Thoracic aorta (tissue), 2 donors: ENCODE measurements at regions not wholly inside any gene's neighbourhood (a gene's known extent, or its start where the extent isn't known, plus 50 kb on each side); places are given as distances from the start of the nearest gene placed in this dataset.

ENCODE experiments used
- ATAC-seq: fragments of 150-250 bp; one replicate; pipeline ENCODE4 v1.8.0; 2017; ENCODE audit warnings: low read depth; ENCODE audit not compliant: insufficient number of reproducible peaks, low FRiP score
- DNase-seq: peaks from one replicate; pipeline ENCODE4 v3.0.0-alpha.2; 2020; ENCODE audit warnings: low spot score
- H3K27ac ChIP-seq, 2 donors: fragments of 200-600 bp; sonication (generic); 1 replicate in 1 of 2; 2 replicates in 1 of 2; pipeline ENCODE4 v1.5.1; 2016; ENCODE audit warnings: mild to moderate bottlenecking in 2 of 2, moderate library complexity in 2 of 2
- H3K27me3 ChIP-seq: fragments of 200-600 bp; sonication (generic); replicated peaks from 2 replicates; pipeline ENCODE4 v1.6.0; 2016; ENCODE audit warnings: mild to moderate bottlenecking; ENCODE audit not compliant: insufficient read depth
- H3K36me3 ChIP-seq: fragments of 200-600 bp; sonication (generic); one replicate; pipeline ENCODE4 v1.5.1; 2016
- H3K4me1 ChIP-seq, 2 donors: fragments of 200-600 bp; sonication (generic); 1 replicate in 1 of 2; 2 replicates in 1 of 2; pipeline versions ENCODE4 v1.5.1 to v1.6.0; 2016; ENCODE audit warnings: low read depth in 2 of 2, mild to moderate bottlenecking in 1 of 2; ENCODE audit not compliant: control insufficient read depth in 1 of 2
- H3K4me3 ChIP-seq: fragments of 200-600 bp; sonication (generic); 2 replicates; pipeline ENCODE4 v1.5.1; 2016; ENCODE audit warnings: mild to moderate bottlenecking
- H3K9me3 ChIP-seq: fragments of 200-600 bp; sonication (generic); 2 replicates; pipeline ENCODE4 v1.5.1; 2016
- CTCF ChIP-seq: fragments of 200-600 bp; sonication (generic); IDR thresholded peaks from one replicate; pipeline ENCODE4 v1.5.1; 2019; ENCODE audit warnings: antibody characterized with exemption

- Histone ChIP-seq H3K36me3 (no peaks in the 10 kb centered on the region), H3K27me3 (no peaks in the 10 kb centered on the region), H3K4me1 (no peaks in the 10 kb centered on the region), H3K27ac (no peak overlapping the region), H3K9me3 (no peaks in the 10 kb centered on the region), H3K4me3 (no peak overlapping the region)
- DNase-seq = no peak
- no peak for ATAC-seq
- TF ChIP-seq CTCF = no peak
These were observed 1464.7 kb downstream of the EFNA5 start for GRCh38 chr5:106205916-106206571.

DNA sequence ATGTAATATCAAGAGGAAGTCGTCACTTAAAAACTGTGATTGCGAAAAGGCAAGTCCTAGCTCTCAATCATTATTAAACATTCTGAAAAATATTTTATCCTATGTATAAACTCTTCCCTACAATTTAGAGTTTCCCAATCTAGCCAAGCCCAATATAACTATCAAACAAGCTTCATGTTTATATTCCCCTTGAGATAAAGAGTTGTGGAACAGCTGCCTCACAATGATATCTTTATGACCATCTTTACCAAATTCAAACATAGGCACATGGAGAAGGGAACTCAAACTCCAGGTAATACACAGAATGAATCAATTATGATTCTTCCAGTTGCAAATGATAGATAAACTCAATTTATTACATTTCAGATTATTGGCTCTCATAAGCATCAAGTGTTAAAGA, 1468.7 kb downstream of the EFNA5 start:
- no peaks in the 10 kb centered on the region for H3K36me3 ChIP-seq
- H3K27ac ChIP-seq = no peak overlapping the region
- H3K9me3 ChIP-seq = no peaks in the 10 kb centered on the region
- no peak for TF ChIP-seq CTCF
- no peak for ATAC-seq
- H3K4me3 ChIP-seq = no peak overlapping the region
- H3K27me3 ChIP-seq = no peaks in the 10 kb centered on the region
- DNase-seq = no peak
- no peaks in the 10 kb centered on the region for H3K4me1 ChIP-seq

DNA sequence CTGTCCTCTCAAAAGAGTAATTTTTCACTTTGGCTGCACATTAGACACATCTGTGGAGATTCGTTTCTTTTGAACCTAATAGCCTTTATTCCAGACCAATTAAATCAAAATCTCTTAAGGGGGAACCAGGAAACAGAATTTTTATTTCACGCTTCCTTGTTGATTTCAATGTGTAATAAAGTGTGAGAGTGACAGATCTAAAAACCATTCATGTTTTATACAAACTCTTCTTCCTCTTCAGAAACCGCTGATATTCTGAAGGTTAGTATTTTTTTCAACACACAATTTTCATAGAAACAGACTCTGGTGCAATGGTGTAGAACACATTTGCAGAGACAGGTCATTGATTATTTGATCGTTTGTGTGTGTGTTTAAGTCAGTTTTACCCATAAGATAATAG, 1469.8 kb downstream of the EFNA5 start:
- no peak overlapping the region for H3K27ac ChIP-seq
- TF ChIP-seq CTCF = no peak
- DNase-seq (no peak), ATAC-seq (no peak)
- H3K4me1 ChIP-seq = no peaks in the 10 kb centered on the region
- no peak overlapping the region for H3K4me3 ChIP-seq
- H3K27me3 ChIP-seq = no peaks in the 10 kb centered on the region
- no peaks in the 10 kb centered on the region for H3K9me3 ChIP-seq
- H3K36me3 ChIP-seq = no peaks in the 10 kb centered on the region

DNA sequence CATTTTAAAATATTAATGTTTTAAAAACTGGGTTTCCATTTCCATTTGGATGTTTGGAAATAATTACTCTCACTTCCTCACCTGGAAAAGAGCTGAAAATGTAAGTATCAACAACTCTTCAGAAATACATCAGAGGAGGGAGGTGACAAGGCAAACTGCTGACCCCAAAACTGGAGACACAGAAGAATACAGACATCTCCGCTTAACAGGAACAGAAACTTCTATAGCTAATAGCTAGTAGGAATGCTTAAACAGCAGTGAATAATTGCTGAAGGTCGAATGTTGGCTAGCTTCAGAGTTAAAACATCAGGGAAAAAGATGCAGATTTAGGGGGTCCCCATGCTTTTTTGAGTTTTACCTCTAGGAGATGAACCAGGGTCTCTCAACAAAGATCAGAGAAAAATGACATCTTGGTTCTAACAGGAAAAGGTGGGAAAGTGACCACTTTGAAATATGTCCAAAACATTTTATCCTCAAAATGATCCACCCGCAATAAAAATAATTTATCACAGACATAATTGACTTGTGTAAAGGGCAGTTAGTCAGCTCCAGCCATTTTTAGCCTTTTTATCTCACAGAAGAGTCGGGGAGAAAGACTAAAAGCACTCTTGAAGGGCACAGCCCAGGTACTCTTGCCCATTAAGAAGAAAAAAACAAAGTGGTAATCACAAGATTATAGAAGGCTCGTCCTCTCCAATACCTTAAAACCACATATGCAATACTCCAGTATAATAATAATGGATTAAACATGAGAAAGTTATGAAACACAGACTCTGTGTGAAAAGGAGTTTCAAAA, 1474.9 kb downstream of the EFNA5 start:
- no peak for ATAC-seq
- no peak overlapping the region for H3K4me3 ChIP-seq
- H3K4me1 ChIP-seq = no peaks in the 10 kb centered on the region
- H3K27me3 ChIP-seq = no peaks in the 10 kb centered on the region
- no peak for TF ChIP-seq CTCF
- no peak overlapping the region for H3K27ac ChIP-seq
- no peaks in the 10 kb centered on the region for H3K9me3 ChIP-seq
- no peak for DNase-seq
- H3K36me3 ChIP-seq = no peaks in the 10 kb centered on the region

DNA sequence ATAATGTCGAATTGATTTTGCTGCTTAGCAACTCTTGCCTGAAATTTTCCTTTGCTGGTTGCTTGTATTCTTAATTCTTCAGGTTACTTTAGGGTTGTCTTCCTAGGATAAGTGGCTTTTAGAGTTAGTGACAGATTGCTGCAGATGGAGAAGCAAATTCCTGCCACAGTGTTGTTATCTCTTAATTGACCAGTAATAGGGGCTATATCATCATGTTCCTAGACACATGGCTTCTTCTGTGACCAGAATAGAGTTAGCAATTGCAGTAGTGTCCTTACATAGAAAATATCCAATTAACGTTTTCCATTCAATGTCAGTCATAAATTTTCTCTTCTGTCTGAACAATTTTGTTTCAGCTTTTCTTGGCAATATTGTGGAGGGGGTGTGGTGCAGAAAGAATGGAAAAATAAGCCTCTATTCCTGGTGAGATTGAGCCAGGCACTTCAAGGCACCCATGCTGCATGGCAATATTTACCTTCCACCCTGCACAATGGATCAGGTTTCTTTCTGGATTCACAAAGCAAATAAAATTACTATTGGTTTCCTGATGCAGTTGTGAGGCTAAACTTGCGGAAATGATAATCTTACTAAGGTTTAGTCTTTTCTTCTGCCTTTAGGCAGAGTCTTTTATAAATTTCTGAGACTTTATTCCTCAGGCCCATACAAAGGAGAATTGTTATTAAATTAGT, 1481.5 kb downstream of the EFNA5 start:
- TF ChIP-seq CTCF = no peak
- DNase-seq (no peak), ATAC-seq (no peak)
- Histone ChIP-seq H3K4me1 (no peaks in the 10 kb centered on the region), H3K4me3 (no peak overlapping the region), H3K9me3 (no peaks in the 10 kb centered on the region), H3K27me3 (no peaks in the 10 kb centered on the region), H3K27ac (no peak overlapping the region), H3K36me3 (no peaks in the 10 kb centered on the region)
